Mesothelial cell of epicardium (in vitro differentiated cells): ENCODE measurements at regions not wholly inside any gene's neighbourhood (a gene's known extent, or its start where the extent isn't known, plus 50 kb on each side); places are given as distances from the start of the nearest gene placed in this dataset.

Source experiments
- DNase-seq, 2 experiments: peaks; one replicate each; pipeline ENCODE4 v3.0.0; 2021; ENCODE audit warnings: low spot score in 2 of 2; ENCODE audit not compliant: unreplicated experiment in 2 of 2
- H3K27ac Mint-ChIP-seq: 2 replicates; pipeline ENCODE4 v1.8.0; 2021; ENCODE audit warnings: mixed read lengths
- H3K27me3 Mint-ChIP-seq: 2 replicates; pipeline ENCODE4 v1.8.0; 2021; ENCODE audit warnings: low read depth, mixed read lengths
- H3K36me3 Mint-ChIP-seq: 2 replicates; pipeline ENCODE4 v1.8.0; 2021; ENCODE audit warnings: mixed read lengths
- H3K4me1 Mint-ChIP-seq: 2 replicates; pipeline ENCODE4 v1.8.0; 2021; ENCODE audit warnings: mixed read lengths
- H3K4me3 Mint-ChIP-seq: 2 replicates; pipeline ENCODE4 v1.8.0; 2021; ENCODE audit warnings: mild to moderate bottlenecking, moderate library complexity, mixed read lengths
- H3K9me3 Mint-ChIP-seq: 2 replicates; pipeline ENCODE4 v1.8.0; 2021; ENCODE audit warnings: mixed read lengths
- TF ChIP-seq, protein P1 (sequence below): fragments of 200-600 bp; sonication (generic); IDR thresholded peaks from one replicate; pipeline ENCODE4 v1.5.0; 2021; ENCODE audit warnings: antibody characterized with exemption; ENCODE audit not compliant: unreplicated experiment

DNA sequence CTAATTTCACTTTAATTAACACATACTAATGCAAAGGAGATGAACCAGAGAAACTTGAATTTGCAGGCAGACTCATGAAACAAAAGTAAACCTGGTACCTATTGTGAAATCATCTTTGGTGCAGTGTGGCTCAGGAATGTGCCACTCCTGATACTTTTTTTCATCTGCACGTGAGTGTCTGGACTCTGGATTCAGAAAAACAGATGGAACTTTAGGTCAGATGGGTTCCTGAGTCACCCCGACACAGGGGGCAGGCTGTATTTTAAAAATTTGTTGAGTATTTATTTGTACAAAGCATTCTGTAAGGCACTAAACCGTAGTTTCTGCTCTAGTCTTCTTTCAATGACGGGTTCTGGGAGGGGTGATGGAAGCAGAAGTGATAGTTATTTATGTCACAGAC, 52.2 kb upstream of the TUT7 start:
- DNase-seq, result no peak
- Mint-ChIP-seq H3K27me3 (no peaks in the 10 kb centered on the region), H3K4me3 (no peak overlapping the region), H3K27ac (peak overlapping the region; percentile 24), H3K9me3 (no peaks in the 10 kb centered on the region), H3K4me1 (peaks cover 22% of the 10 kb centered on the region), H3K36me3 (no peaks in the 10 kb centered on the region)
- TF ChIP-seq, protein P1, sequence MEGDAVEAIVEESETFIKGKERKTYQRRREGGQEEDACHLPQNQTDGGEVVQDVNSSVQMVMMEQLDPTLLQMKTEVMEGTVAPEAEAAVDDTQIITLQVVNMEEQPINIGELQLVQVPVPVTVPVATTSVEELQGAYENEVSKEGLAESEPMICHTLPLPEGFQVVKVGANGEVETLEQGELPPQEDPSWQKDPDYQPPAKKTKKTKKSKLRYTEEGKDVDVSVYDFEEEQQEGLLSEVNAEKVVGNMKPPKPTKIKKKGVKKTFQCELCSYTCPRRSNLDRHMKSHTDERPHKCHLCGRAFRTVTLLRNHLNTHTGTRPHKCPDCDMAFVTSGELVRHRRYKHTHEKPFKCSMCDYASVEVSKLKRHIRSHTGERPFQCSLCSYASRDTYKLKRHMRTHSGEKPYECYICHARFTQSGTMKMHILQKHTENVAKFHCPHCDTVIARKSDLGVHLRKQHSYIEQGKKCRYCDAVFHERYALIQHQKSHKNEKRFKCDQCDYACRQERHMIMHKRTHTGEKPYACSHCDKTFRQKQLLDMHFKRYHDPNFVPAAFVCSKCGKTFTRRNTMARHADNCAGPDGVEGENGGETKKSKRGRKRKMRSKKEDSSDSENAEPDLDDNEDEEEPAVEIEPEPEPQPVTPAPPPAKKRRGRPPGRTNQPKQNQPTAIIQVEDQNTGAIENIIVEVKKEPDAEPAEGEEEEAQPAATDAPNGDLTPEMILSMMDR, result no peak

DNA sequence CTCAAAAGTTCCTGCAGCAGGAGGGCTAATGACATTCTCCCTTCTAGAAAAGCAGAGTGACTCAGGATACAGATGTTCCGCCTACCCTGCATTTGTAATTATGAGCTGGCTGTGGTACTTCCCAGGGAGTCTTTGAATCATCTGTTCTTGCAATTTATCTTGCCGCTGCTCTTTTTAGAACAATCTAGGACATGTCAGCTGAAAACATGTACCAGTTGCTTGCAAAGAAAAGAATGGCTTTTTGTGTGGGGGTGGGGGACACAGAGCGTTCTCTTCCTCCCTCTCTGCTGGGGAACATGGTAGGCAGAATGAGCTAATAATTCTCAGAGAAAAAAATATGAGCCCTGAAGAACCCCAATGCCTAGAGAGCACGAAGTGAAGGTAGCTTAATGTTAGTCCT, 51.7 kb upstream of the TUT7 start:
- no peak overlapping the region for H3K4me3 Mint-ChIP-seq
- DNase-seq, result no peak
- no peaks in the 10 kb centered on the region for H3K9me3 Mint-ChIP-seq
- peaks cover 22% of the 10 kb centered on the region for H3K4me1 Mint-ChIP-seq
- TF ChIP-seq, protein P1, result no peak
- H3K27me3 Mint-ChIP-seq, result no peaks in the 10 kb centered on the region
- peak overlapping the region; percentile 23 for H3K27ac Mint-ChIP-seq
- no peaks in the 10 kb centered on the region for H3K36me3 Mint-ChIP-seq

DNA sequence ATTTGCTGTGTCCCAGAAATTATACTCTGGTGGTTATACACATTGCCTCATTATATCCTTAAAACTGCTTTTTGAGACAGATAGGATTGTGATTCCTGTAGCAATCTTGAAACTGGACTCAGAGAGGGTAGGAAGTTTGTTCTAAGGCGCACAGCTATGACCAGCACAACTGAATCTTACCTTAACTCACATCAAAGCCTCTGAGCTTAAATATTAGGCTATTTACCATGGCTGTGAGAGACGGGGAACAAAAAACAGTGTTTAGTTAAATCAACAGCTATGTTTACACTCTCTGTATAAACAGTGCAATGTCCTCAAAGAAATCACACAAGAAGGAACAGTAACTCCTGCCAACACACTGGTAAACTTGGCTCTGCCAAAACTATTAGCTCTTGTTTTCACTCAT, 50.9 kb upstream of the TUT7 start:
- Mint-ChIP-seq H3K4me3 (no peak overlapping the region), H3K4me1 (peaks cover 22% of the 10 kb centered on the region), H3K9me3 (no peaks in the 10 kb centered on the region), H3K36me3 (no peaks in the 10 kb centered on the region), H3K27ac (no peak overlapping the region), H3K27me3 (no peaks in the 10 kb centered on the region)
- no peak for DNase-seq
- TF ChIP-seq, protein P1, result no peak
